Adipocyte (in vitro differentiated cells): ENCODE measurements at regions not wholly inside any gene's neighbourhood (a gene's known extent, or its start where the extent isn't known, plus 50 kb on each side); places are given as distances from the start of the nearest gene placed in this dataset.

Experiments
- DNase-seq: peaks from one replicate; pipeline ENCODE4 v3.0.0-alpha.2; 2015; ENCODE audit warnings: low read depth
- H3K27me3 ChIP-seq: replicated peaks from 2 replicates; pipeline ENCODE4 v1.7.0; 2013; ENCODE audit warnings: mild to moderate bottlenecking, low read length, moderate library complexity; ENCODE audit not compliant: control insufficient read depth, insufficient read depth
- H3K36me3 ChIP-seq: 2 replicates; pipeline ENCODE4 v1.7.0; 2013; ENCODE audit warnings: low read length, mild to moderate bottlenecking, moderate library complexity; ENCODE audit not compliant: control insufficient read depth, insufficient read depth, severe bottlenecking
- H3K4me1 ChIP-seq: 2 replicates; pipeline ENCODE4 v1.7.0; 2013; ENCODE audit warnings: mild to moderate bottlenecking, low read length, moderate library complexity; ENCODE audit not compliant: control insufficient read depth, insufficient read depth
- H3K4me3 ChIP-seq: 2 replicates; pipeline ENCODE4 v1.7.0; 2013; ENCODE audit warnings: mild to moderate bottlenecking, low read length, moderate library complexity
- H3K9ac ChIP-seq: 2 replicates; pipeline ENCODE4 v1.7.0; 2013; ENCODE audit warnings: mild to moderate bottlenecking, low read length, moderate library complexity
- H3K9me3 ChIP-seq: 2 replicates; pipeline ENCODE4 v1.7.0; 2013; ENCODE audit warnings: mild to moderate bottlenecking, low read length, moderate library complexity; ENCODE audit not compliant: control insufficient read depth

DNA sequence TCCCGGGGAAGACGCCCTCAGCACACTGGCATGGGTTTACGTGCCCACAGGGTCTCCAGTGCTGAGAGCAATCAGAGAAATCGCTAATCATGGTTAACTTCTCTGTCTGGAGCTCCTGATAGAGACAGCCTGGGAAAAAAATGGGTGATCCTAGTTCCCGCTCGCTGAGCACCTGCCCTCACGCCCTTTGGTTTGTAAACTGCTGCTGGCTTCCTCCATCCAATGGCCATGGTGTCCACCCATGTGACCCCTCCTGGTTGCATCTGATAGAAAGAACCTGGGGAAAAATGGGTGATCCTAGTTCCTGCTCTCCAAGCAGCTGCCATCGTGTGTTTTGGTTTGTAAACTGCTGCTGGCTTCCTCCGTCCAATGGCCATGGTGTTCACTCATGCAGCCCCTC lies 402.2 kb downstream of the PRDM2 start:
- Histone ChIP-seq H3K36me3 (no peaks in the 10 kb centered on the region), H3K4me1 (no peaks in the 10 kb centered on the region), H3K4me3 (no peak overlapping the region), H3K27me3 (peaks cover 23% of the 10 kb centered on the region), H3K9ac (no peak overlapping the region), H3K9me3 (peaks cover 6% of the 10 kb centered on the region)
- DNase-seq = no peak

DNA sequence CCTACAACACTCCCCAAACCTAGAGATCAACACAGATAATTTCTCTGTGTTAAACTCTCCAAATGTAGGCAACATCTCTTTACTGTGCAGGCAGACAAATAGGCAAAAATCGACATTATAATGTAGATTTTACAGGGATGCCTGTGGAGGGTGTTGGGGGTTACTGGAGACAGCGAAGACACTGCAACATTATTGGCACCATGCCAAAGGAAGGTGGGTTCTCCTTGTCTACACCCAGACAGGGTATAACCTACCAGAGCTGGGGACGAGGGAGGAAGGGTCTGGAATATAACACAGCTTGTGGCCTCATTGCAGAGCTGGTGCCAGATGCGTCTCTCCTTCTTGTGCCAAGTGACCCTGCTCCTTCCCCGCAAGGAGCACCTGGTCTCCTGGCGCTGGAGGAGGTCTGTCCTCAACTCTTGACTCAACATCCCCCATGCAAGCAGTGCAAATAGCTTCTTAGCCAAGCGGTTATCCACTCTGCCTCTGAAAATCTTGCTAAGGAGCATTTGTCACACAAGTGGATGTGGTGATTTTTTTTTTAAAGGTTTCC lies 404.0 kb downstream of the PRDM2 start:
- H3K4me1 ChIP-seq = no peaks in the 10 kb centered on the region
- H3K9me3 ChIP-seq = peaks cover 3% of the 10 kb centered on the region
- no peaks in the 10 kb centered on the region for H3K36me3 ChIP-seq
- no peak overlapping the region for H3K4me3 ChIP-seq
- H3K9ac ChIP-seq = no peak overlapping the region
- no peak for DNase-seq
- H3K27me3 ChIP-seq = peaks cover 26% of the 10 kb centered on the region

DNA sequence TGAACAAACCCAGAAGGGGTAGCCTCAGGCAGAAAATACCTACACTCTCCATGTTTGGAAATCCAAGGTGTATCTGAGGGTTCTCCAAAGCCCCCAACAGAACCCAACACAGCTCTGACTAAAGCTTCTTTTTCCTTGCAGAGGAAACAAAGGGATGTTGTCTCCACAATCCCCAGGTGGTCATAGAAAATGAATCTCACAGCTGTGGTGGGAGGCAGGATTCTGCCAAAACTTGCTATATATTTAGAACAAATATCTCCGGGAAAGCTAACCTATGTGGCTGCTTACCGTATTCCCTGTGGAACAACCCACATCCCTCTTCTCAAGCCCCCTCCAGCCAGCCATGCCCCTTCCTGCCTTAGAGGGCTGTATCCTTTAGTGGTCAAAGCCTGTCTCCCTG lies 406.1 kb downstream of the PRDM2 start:
- no peak overlapping the region for H3K4me3 ChIP-seq
- peaks cover 4% of the 10 kb centered on the region for H3K4me1 ChIP-seq
- no peaks in the 10 kb centered on the region for H3K36me3 ChIP-seq
- peaks cover 3% of the 10 kb centered on the region for H3K9me3 ChIP-seq
- H3K9ac ChIP-seq = no peak overlapping the region
- H3K27me3 ChIP-seq = peaks cover 26% of the 10 kb centered on the region
- DNase-seq = no peak

DNA sequence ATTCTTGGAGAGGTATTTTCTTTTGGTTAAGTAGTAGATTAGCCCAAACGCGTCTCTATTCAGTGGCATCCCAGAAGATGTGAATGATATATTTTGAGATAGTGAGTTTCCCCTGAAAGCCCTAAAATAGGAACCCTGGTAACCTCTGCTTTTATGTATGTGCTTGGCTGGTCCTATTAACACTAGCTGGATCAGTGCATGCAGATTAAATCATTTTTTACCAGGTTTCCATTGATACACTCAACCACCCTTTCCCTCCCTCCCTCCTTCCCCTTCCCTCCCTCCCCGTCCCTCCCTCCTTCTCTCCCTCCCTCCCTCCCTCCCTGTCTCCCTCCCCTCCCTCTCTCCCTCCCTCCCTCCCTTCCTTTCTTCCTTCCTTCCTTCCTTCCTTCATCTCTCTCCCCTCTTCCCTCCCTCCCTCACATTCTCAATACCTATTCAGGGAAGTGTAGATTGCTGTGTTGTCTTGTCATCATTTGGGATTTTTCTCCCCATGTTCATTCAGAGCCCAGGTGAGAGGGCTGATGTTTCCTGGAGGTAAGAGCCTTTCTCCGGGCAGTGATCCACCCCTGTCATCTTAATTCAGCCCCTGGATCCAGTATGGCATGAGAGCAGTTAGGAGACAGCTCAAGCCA lies 406.8 kb downstream of the PRDM2 start:
- Histone ChIP-seq H3K36me3 (no peaks in the 10 kb centered on the region), H3K27me3 (peaks cover 26% of the 10 kb centered on the region), H3K4me3 (no peak overlapping the region), H3K4me1 (peaks cover 4% of the 10 kb centered on the region), H3K9ac (no peak overlapping the region), H3K9me3 (peaks cover 3% of the 10 kb centered on the region)
- no peak for DNase-seq

DNA sequence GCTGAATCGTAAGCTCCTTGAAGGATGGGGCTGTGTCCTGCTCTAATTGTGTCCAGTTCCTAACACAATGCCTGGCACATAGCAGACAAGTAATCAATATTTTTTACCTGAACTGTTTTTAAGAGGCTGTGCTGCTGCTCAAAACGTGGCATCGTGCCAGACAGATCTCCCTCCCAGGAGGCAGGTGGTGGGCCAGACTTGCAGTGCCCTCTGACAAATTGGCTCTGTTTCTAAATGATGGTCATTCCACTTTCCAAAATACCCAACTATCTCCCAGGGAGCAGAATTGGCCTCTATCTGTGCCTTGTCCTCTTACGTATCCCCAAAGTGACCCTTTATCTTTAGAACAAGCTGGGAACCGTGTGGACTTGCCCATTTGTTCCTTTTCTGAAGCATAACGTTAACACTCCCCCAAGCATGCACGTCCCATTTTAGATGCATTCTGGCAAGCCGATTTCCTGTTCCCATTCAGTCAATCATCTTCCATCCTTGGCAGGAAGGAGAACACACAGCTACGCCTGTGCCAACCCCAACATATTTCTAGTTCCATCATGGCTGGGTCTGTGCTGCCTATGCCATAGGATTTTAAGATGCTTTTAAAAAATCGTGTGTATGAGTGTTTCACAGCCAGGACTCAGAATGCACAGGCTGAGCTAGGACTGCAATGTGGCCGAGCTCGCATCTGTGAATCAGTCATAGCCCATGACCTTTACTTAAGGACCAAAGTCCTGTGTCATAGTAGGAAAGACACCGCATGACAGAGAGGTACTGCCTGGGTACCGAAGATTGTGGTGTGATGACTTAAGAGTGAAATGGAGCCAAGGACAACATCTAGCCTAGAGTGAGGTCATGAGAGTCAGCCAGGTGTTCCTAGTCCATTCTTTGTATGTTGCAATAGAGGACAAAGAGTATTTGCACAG lies 408.6 kb downstream of the PRDM2 start:
- Histone ChIP-seq H3K9ac (no peak overlapping the region), H3K36me3 (no peaks in the 10 kb centered on the region), H3K9me3 (peaks cover 3% of the 10 kb centered on the region), H3K27me3 (peaks cover 26% of the 10 kb centered on the region), H3K4me1 (peaks cover 21% of the 10 kb centered on the region), H3K4me3 (no peak overlapping the region)
- no peak for DNase-seq

DNA sequence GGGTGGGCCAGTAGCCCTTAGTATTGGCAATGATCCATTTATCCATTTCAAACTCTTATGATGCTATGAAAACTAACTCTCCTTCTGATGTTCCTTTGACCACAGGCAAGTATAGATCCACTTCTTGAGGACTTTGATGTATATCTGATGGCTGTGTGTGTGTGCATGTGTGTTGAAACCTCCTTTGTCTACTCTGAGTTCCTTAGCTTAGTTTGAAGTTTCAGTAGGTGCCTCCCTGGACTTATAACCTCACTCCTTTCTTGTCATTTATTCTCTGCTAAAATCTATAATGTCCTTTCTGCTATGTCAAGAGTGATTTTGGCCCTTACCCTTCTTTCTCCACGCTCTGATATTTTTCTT lies 409.3 kb downstream of the PRDM2 start:
- Histone ChIP-seq H3K27me3 (peaks cover 26% of the 10 kb centered on the region), H3K9ac (no peak overlapping the region), H3K9me3 (peaks cover 3% of the 10 kb centered on the region), H3K4me3 (no peak overlapping the region), H3K4me1 (peaks cover 28% of the 10 kb centered on the region), H3K36me3 (no peaks in the 10 kb centered on the region)
- no peak for DNase-seq

DNA sequence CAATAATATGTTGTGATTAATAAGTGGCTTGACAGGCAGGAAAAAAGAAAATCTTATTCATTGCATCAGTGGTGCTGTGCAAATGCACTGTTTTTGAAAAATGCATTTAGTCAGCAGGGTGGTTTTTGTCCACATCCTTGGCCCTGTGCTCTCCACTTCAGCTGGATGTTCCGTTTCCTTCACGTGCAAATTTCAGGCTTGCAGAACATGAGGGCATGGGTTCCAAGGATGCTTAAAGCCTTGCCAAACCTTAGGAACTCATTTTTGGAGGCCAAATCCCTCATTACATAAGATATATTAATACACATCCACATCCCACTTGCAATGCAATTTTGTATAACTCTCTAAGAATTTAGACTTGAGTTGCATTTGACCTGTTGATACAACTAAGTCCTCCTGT lies 410.1 kb downstream of the PRDM2 start:
- Histone ChIP-seq H3K4me3 (no peak overlapping the region), H3K36me3 (no peaks in the 10 kb centered on the region), H3K27me3 (peaks cover 26% of the 10 kb centered on the region), H3K9ac (no peak overlapping the region), H3K4me1 (peaks cover 28% of the 10 kb centered on the region), H3K9me3 (peaks cover 3% of the 10 kb centered on the region)
- no peak for DNase-seq

DNA sequence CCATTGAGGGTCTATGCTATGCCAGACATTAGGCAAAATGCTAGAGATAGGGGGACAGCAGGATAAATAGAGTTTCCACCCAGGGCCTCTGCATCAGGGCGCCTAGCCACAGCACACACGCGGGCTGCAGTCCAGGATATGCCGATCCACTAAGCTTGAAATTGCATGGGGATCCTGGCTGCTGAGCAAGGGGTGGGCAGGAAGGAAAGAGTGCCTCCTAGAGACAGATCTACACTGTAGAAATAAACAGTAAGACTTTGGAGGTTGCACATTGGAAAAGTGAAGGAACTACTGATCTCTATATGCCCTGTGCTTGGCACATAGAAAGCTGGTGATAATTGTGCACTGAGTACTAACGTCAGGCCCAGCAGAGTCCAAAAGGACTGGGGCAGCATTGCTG lies 411.1 kb downstream of the PRDM2 start:
- H3K4me1 ChIP-seq = peaks cover 28% of the 10 kb centered on the region
- no peaks in the 10 kb centered on the region for H3K9me3 ChIP-seq
- no peak for DNase-seq
- H3K36me3 ChIP-seq = no peaks in the 10 kb centered on the region
- no peak overlapping the region for H3K4me3 ChIP-seq
- peaks cover 17% of the 10 kb centered on the region for H3K27me3 ChIP-seq
- H3K9ac ChIP-seq = no peak overlapping the region

DNA sequence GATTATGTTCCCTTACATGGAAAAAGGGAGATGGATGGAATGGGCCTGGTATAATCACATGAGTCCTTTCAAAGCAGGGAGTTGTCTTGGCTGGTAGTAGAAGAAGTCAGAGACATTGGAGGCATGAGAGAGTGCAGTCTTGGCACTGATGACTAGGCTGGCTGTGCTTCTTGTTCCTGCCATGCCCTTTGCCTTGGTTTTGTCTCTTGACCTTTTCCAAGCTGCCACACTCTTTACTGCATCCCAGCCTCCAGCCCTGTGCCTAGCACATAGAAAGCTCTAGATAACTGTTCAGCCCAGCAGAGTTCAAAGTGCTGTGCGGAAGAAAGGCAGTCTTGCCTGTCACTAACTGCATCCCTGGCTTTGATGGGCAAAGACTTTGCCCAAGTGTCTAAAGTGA lies 412.6 kb downstream of the PRDM2 start:
- peaks cover 6% of the 10 kb centered on the region for H3K27me3 ChIP-seq
- no peak for DNase-seq

DNA sequence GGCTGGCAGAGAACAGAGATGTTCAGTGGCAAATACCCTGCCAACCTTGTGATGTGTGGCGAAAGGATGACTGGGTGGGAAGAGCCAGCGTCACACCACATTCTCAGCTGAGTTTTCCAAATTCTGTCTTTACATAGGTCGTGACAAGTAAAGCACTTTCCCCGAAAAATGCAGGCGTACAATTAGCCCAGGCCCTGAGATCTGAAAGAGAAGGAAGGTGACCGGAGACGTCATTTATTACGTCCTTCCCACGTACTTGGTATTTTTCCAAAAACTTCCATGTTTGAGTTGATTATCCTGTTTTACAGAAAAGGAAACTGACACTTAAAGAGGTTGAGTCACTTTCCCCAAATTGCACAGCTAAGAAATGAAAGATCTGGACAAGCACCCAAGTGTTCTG lies 413.3 kb downstream of the PRDM2 start:
- Histone ChIP-seq H3K4me3 (no peak overlapping the region), H3K4me1 (peaks cover 28% of the 10 kb centered on the region), H3K27me3 (no peaks in the 10 kb centered on the region), H3K36me3 (no peaks in the 10 kb centered on the region), H3K9me3 (no peaks in the 10 kb centered on the region), H3K9ac (peak overlapping the region; percentile 70)
- DNase-seq = no peak

More for the DNA sequence above, 412.6 kb downstream of the PRDM2 start:
- Histone ChIP-seq H3K4me1 (peaks cover 28% of the 10 kb centered on the region), H3K4me3 (no peak overlapping the region), H3K9me3 (no peaks in the 10 kb centered on the region), H3K9ac (peak overlapping the region; percentile 35), H3K36me3 (no peaks in the 10 kb centered on the region)

DNA sequence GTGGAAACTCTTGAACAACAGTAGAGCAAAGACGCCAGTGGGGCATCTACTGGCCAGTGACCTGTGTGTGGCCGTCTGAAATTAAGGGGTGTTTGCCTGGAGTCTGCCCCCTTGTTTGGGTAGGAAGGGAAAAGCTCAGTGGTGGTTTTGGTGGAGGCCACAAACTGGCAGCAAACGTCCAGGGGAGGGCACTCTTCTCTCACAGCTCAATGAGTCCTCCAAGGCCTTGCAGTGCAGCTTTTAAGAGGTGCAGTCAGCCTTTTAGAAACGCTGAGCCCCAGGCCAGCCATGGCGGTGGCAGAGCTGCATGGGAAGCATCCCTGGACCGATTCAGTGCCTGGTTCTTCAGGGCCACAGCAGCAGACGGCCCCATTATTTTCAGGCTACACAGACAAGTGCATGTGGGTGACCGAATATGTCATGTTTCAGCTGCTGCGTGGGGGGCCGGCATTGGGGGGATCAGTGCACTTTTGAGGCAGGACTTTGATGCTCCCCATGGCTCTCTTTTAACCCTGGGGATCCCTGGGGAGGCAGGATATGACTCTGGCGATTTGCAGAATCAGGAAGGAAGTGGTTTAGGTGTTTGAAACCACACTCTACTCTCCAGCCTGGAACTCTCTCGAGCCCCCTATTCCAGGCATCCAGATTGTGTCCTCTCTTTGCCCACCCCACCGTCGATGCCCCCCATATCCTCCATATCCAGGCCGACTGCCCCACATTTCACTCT lies 414.0 kb downstream of the PRDM2 start:
- peaks cover 28% of the 10 kb centered on the region for H3K4me1 ChIP-seq
- DNase-seq = peak; percentile 50

More for the DNA sequence above, 414.0 kb downstream of the PRDM2 start:
- Histone ChIP-seq H3K36me3 (no peaks in the 10 kb centered on the region), H3K9ac (peak overlapping the region; percentile 70), H3K4me3 (no peak overlapping the region), H3K27me3 (no peaks in the 10 kb centered on the region), H3K9me3 (no peaks in the 10 kb centered on the region)
